Activated T-cell treated with anti-CD3 and anti-CD28 coated beads, Interleukin-2, amount 50 U/mL, for 4 hours (primary cell): ENCODE measurements at regions not wholly inside any gene's neighbourhood (a gene's known extent, or its start where the extent isn't known, plus 50 kb on each side); places are given as distances from the start of the nearest gene placed in this dataset.

Source experiments
- ATAC-seq, 2 donors: fragments of 200-7000 bp; cut with Tn5 transposase; one replicate each; pipeline ENCODE4 v1.10.0; 2021
- DNase-seq: peaks from one replicate; pipeline ENCODE4 v3.0.0-alpha.2; 2020
- H3K27me3 Mint-ChIP-seq: one replicate; pipeline ENCODE4 v1.8.0; 2021; ENCODE audit warnings: low read depth, mixed read lengths
- H3K36me3 Mint-ChIP-seq: one replicate; pipeline ENCODE4 v1.8.0; 2022; ENCODE audit warnings: mixed read lengths; ENCODE audit not compliant: insufficient read depth
- H3K4me1 Mint-ChIP-seq: one replicate; pipeline ENCODE4 v1.8.0; 2021; ENCODE audit warnings: low read depth, mixed read lengths
- H3K4me3 Mint-ChIP-seq: one replicate; pipeline ENCODE4 v1.8.0; 2021; ENCODE audit warnings: mild to moderate bottlenecking, moderate library complexity, mixed read lengths
- H3K9me3 Mint-ChIP-seq: one replicate; pipeline ENCODE4 v1.8.0; 2021; ENCODE audit warnings: mixed read lengths

- H3K36me3 Mint-ChIP-seq = no peaks in the 10 kb centered on the region
- H3K27me3 Mint-ChIP-seq = no peaks in the 10 kb centered on the region
- no peak overlapping the region for H3K4me3 Mint-ChIP-seq
These were observed 843.8 kb downstream of the USP25 start for GRCh38 chr21:16573578-16573977.

DNA sequence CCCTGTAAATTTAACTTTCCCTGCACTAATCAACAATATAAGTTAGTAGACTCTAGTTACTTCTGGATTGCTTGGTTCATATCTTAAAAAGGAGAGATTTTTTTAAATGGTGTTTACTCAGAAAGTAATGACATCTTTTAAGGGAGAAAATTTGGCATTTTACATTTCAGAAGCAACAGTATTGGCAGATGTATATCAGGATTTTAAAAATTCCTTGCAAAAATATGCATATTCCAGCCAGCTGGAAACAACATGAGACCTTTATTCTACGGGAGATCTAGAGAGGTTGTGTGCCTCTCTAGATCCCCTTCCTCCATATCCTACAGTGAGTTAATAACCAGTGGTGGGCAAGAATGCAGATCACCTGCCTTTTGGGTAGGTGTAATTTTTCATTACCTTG lies 848.2 kb downstream of the USP25 start:
- ATAC-seq (no peak), DNase-seq (no peak)
- H3K9me3 Mint-ChIP-seq = peaks cover 10% of the 10 kb centered on the region
- no peaks in the 10 kb centered on the region for H3K27me3 Mint-ChIP-seq
- H3K4me3 Mint-ChIP-seq = no peak overlapping the region
- no peaks in the 10 kb centered on the region for H3K36me3 Mint-ChIP-seq
- no peaks in the 10 kb centered on the region for H3K4me1 Mint-ChIP-seq

More at GRCh38 chr21:16573578-16573977, 843.8 kb downstream of the USP25 start:
- ATAC-seq (no peak), DNase-seq (no peak)
- H3K4me1 Mint-ChIP-seq = no peaks in the 10 kb centered on the region
- peaks cover 13% of the 10 kb centered on the region for H3K9me3 Mint-ChIP-seq

DNA sequence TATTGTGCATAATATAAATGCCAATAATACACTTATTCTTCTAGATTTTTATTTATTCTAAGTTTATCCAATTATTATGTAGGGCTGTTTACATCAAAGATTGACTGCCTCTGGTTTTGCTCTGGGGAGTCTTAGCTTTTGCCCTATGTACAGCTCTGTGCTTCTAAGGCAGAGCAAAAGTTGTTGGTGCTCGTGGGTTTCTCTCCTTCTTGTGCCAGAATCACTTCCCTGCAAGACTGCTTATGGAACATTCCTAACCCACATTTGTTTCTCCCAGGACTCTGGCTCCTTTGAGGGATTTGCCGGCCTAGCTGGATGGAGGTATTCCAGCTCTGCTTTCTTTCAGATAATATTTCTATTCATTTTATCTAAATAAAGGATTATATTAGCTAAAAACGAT lies 849.1 kb downstream of the USP25 start:
- ATAC-seq = no peak
- H3K9me3 Mint-ChIP-seq = peaks cover 10% of the 10 kb centered on the region
- no peak overlapping the region for H3K4me3 Mint-ChIP-seq
- no peaks in the 10 kb centered on the region for H3K27me3 Mint-ChIP-seq
- H3K4me1 Mint-ChIP-seq = no peaks in the 10 kb centered on the region
- no peaks in the 10 kb centered on the region for H3K36me3 Mint-ChIP-seq
- no peak for DNase-seq

- Mint-ChIP-seq H3K36me3 (no peaks in the 10 kb centered on the region), H3K4me3 (no peak overlapping the region), H3K27me3 (no peaks in the 10 kb centered on the region), H3K9me3 (peaks cover 6% of the 10 kb centered on the region), H3K4me1 (no peaks in the 10 kb centered on the region)
- DNase-seq = no peak
- no peak for ATAC-seq
These were observed 849.8 kb downstream of the USP25 start for GRCh38 chr21:16579538-16579937.

DNA sequence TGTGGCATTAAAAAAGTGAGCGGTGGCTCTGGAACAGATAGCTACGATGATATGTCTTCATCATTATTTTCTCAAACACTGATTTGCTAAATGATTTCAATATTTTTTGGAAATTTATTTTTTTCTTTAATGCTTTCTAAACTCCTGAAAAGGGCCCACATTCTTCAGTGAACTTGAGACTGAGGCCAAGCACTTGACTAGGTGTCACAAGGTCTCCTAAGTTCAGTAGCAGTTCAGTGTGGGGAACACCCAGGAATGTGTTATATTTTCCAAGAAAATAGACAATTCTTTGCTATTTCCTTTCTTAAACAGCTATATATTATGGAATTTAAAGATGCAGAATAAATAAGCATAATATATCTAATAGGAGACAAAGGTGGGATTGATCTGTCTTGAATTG lies 850.9 kb downstream of the USP25 start:
- ATAC-seq = no peak
- Mint-ChIP-seq H3K36me3 (no peaks in the 10 kb centered on the region), H3K4me3 (no peak overlapping the region), H3K27me3 (no peaks in the 10 kb centered on the region), H3K9me3 (peaks cover 3% of the 10 kb centered on the region), H3K4me1 (no peaks in the 10 kb centered on the region)
- no peak for DNase-seq

DNA sequence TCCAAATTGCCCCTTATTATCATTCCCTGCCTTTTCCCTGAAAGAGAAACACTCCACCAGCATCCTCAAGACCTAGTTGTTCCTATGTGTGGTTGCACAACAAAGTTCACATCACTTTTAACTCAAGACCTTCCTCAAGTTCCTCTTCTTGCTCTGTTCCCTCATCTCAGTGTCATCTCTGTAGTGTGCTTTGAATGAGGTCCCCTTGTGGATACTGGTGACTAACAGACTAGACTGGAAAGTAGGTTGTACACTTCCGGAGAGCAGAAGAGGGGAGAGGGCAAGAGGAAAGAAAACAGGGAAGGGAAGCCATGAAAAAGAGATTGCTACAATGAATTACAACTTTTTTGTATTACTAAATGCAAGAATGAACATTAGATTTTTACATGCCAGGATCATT lies 853.8 kb downstream of the USP25 start:
- no peak for DNase-seq
- no peaks in the 10 kb centered on the region for H3K4me1 Mint-ChIP-seq
- no peak overlapping the region for H3K4me3 Mint-ChIP-seq
- no peaks in the 10 kb centered on the region for H3K9me3 Mint-ChIP-seq
- no peaks in the 10 kb centered on the region for H3K36me3 Mint-ChIP-seq
- no peak for ATAC-seq
- H3K27me3 Mint-ChIP-seq = no peaks in the 10 kb centered on the region

- ATAC-seq = no peak
- no peak overlapping the region for H3K4me3 Mint-ChIP-seq
These were observed 855.0 kb downstream of the USP25 start for GRCh38 chr21:16584756-16585155.

DNA sequence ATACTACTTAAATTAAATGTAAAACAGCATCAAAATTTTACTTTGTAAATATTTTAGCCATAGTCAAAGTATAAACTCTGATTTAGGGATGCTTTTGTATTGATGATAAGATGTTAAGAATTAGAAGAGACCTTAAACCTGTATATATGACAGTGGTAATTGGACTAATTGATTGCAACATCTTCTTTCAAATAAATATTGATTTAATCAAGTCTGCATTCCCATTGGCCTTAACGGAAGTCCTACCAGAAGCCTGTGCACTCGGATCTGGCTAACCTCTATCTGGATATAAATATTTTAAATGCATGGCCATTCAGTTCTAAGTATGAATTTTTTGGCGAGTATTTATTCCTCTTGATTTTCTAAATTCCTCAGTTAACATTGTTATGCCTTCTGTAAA lies 856.1 kb downstream of the USP25 start:
- H3K4me1 Mint-ChIP-seq = no peaks in the 10 kb centered on the region
- H3K36me3 Mint-ChIP-seq = no peaks in the 10 kb centered on the region
- no peaks in the 10 kb centered on the region for H3K9me3 Mint-ChIP-seq
- H3K4me3 Mint-ChIP-seq = no peak overlapping the region
- ATAC-seq = no peak
- no peaks in the 10 kb centered on the region for H3K27me3 Mint-ChIP-seq
- no peak for DNase-seq

More at GRCh38 chr21:16584756-16585155, 855.0 kb downstream of the USP25 start:
- Mint-ChIP-seq H3K4me1 (no peaks in the 10 kb centered on the region), H3K27me3 (no peaks in the 10 kb centered on the region), H3K36me3 (no peaks in the 10 kb centered on the region), H3K9me3 (no peaks in the 10 kb centered on the region)
- no peak for DNase-seq

GRCh38 chr21:16587141-16587581 lies 857.4 kb downstream of the USP25 start:
- DNase-seq = no peak
- Mint-ChIP-seq H3K27me3 (no peaks in the 10 kb centered on the region), H3K36me3 (no peaks in the 10 kb centered on the region), H3K4me3 (no peak overlapping the region), H3K4me1 (no peaks in the 10 kb centered on the region), H3K9me3 (peaks cover 5% of the 10 kb centered on the region)
- ATAC-seq = no peak

DNA sequence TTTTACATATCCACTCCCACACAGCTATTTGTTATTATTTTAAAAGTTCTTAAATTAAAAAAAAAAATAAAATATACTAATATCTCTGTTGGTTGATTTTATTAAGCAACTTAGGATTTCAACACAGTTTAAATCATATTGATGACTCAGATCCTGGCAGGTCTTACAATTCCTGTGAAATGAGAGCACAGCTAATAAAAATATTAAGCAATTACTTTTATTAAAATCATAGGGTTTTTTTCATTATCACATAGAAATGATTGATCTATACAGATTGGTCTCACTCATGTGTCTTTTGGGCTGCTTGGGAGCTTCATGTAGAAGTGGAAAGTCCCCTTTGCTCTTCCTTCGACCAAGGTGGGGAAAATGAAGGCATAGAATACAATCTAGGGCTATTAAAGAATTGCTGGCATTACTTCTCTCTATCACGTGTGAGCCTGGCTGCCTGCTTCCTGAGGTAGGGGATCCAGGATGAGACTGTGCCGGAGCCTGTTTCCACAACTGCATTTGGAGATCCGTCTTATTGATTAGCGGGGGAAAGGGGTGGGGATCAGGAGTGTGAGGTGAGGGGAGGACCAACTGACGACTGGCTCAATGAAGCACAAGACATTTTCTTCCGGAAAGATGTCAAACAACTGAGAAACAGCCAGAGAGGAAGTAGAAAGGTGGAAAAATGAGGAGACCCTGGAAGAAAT lies 858.0 kb downstream of the USP25 start:
- H3K4me1 Mint-ChIP-seq = no peaks in the 10 kb centered on the region
- H3K27me3 Mint-ChIP-seq = no peaks in the 10 kb centered on the region
- no peak overlapping the region for H3K4me3 Mint-ChIP-seq
- H3K36me3 Mint-ChIP-seq = no peaks in the 10 kb centered on the region
- no peak for DNase-seq
- H3K9me3 Mint-ChIP-seq = peaks cover 6% of the 10 kb centered on the region
- ATAC-seq = no peak

DNA sequence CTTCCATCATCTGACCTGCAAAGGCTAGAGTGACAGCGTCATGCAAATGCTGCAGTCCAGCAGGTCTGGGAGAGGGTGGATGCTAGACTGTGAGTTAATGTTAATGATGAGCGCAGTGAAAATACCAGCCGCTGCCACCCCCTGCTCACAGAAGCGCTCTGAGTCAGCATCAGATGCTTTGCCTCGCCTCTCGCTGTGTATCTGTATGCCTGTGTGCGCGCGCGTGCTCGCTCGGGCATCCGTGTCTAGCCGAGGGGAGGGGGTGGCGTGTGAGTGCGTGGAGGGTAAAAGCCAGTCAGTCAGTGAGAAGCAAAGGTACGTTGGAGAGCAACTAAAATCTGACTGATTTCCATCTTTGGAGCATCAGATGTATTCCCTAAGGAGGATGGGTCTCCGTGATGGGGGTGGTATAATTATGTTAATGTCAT lies 858.7 kb downstream of the USP25 start:
- DNase-seq (no peak), ATAC-seq (no peak)
- Mint-ChIP-seq H3K27me3 (no peaks in the 10 kb centered on the region), H3K36me3 (no peaks in the 10 kb centered on the region), H3K4me1 (no peaks in the 10 kb centered on the region), H3K9me3 (peaks cover 6% of the 10 kb centered on the region), H3K4me3 (no peak overlapping the region)

DNA sequence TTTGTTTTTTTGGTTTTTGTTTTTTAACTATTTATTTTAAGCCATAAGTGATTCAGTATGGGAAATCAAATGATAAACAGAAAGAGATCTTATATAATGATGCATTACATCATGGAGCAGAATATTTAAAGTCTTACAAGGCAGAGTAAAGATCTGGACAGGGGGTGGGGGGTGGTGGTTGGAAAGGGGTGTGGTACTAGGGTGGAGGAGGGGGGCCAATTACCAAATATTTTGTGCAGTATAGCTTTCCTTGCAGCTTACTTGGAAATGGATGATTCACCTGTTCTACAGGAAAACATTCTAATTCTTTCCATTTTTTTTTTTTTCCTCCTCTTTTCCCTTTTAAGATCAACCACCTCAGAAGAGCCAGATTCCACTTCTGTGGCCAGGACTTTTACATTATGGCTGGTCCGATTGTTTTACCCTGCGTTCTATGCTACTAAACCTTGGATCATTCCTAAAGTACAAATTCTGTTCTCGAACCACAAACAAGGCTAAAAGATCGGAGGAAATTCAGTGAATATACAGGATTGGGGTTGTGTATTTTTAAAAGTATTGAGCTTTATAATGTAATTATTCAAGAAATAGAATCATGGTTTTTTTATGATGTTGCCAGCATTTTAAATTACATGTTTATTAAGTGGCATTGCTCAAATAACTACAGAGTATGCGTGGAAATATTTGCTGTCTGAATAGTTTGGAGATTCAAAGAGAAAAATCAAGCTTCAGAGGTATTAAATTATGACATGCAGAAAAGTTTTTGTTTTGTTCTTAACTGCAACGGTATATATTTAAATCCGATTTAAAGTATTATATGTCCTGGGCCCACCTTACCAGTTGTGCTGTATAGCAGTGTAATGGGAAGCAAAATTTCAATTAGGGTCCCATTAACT lies 859.5 kb downstream of the USP25 start:
- Mint-ChIP-seq H3K4me1 (no peaks in the 10 kb centered on the region), H3K4me3 (no peak overlapping the region), H3K9me3 (peaks cover 7% of the 10 kb centered on the region), H3K27me3 (no peaks in the 10 kb centered on the region), H3K36me3 (no peaks in the 10 kb centered on the region)
- DNase-seq = no peak
- ATAC-seq = no peak

DNA sequence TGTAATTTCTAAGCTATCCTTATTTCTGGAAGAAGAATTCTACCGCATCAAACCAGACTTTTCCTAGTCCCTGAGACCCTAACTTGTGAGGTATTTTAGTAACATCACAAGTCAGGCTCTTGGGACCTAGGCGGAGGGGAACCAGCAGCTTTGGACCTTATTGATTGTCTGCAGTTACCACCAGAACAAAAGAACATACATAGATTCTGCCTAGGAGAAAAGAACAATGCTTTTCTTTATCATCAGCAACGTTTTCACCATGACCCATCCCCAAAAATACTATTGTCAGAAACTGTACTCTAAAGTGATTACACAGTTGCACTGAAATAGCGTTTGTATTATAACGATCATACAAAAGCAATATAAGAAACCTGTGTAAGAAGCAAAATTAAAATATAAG lies 860.4 kb downstream of the USP25 start:
- H3K4me3 Mint-ChIP-seq = no peak overlapping the region
- no peak for ATAC-seq
- no peaks in the 10 kb centered on the region for H3K4me1 Mint-ChIP-seq
- no peak for DNase-seq
- H3K36me3 Mint-ChIP-seq = no peaks in the 10 kb centered on the region
- H3K9me3 Mint-ChIP-seq = peaks cover 14% of the 10 kb centered on the region
- H3K27me3 Mint-ChIP-seq = no peaks in the 10 kb centered on the region

DNA sequence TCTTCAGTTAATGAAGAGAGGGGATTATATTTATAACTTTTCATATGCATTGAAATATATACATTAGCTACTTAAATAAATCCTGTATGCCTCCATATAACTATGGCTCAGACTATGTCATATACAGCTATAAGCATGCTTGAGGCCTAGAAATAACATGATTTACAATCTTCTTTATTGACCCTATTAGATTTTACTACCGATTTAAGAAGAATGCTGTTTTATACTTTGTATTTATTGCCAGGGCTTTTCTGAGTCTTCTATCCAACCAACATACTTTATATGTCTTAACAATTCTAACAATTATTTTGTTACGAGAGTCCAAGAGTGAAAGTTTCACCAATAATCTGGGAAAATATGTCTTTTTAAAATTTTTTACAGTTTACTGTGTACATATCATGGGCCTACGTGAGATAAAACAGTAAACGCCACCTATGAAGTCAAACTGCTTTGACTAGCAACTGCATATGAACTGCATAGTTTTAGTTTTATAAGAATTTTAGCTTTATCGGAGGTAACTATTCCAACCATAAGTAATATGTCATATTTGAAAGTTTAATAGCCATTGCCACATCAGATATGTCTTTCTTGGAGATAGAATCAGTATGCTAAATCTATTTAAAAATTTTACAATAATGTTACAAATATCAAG lies 861.0 kb downstream of the USP25 start:
- Mint-ChIP-seq H3K4me3 (no peak overlapping the region), H3K36me3 (no peaks in the 10 kb centered on the region)

More for the DNA sequence above, 861.0 kb downstream of the USP25 start:
- DNase-seq (no peak), ATAC-seq (no peak)
- no peaks in the 10 kb centered on the region for H3K27me3 Mint-ChIP-seq
- peaks cover 14% of the 10 kb centered on the region for H3K9me3 Mint-ChIP-seq
- no peaks in the 10 kb centered on the region for H3K4me1 Mint-ChIP-seq
